GM12872 (cell line): ENCODE measurements at regions not wholly inside any gene's neighbourhood (a gene's known extent, or its start where the extent isn't known, plus 50 kb on each side); places are given as distances from the start of the nearest gene placed in this dataset.

Experiments used
- CTCF ChIP-seq: IDR thresholded peaks from 3 replicates; pipeline ENCODE4 v1.5.1; 2011; ENCODE audit warnings: low read depth, mild to moderate bottlenecking, low read length, moderate library complexity; ENCODE audit not compliant: insufficient read depth

DNA sequence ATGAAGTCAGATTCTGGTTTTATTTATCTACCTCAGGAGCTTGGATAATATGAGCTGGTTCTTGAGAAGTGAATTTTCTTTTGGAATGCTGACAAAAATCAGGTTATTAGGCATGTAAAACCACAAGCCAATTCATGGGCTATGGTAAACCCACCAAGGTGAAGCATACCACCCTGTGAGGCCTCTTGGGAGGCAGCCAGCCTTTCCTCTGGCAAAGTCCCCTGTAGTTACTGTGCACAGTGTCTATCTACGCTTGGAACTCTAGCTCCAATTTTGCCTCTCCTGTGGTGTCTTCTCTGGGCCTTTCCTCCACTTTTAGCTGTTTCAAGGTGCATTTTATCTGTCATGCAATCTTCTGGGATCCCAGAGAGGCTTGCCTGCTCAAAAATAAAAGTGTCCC is 242.7 kb upstream of the ZSWIM2 start:
- TF ChIP-seq CTCF: no peak

GRCh38 chr2:187084524-187084923 is 235.6 kb upstream of the ZSWIM2 start:
- no peak for TF ChIP-seq CTCF

DNA sequence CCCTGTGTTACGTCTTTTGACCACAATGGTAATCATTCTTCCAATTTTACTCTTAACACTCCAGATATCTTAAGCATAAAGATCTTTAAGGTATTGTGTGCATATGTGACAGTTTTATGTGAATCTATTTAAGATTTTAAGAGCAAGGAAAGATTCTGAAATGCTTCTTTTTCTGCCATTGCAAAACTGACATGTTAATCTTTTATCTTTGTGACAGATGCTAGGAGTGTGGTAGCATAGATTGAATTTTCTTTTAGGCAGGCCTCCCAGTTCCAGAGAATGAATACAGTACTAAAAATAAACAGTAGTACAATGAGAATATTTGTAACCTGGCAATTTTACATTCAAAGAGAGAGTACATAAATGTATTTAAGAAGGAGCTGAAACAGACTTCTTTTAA is 232.5 kb upstream of the ZSWIM2 start:
- no peak for TF ChIP-seq CTCF

DNA sequence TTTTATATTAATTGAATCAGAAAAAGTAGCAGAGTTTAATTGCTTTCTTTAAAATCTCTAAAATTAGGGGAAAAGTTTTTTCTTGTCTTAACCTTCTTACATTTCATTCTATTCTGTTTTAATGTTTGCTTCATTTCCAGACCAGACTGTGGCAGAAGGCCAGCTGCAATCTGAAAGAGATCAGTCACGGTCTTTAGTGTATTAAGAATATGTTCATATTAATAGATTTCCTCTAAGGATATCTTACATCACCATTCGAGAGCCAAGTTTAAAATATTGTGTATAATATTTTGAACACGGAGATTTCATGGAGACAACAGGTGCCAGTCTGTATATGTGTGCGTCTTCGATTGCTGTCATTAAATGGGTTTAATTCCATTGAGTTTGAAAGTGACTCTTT is 230.9 kb upstream of the ZSWIM2 start:
- TF ChIP-seq CTCF: no peak

- TF ChIP-seq CTCF: no peak
These were observed 229.3 kb upstream of the ZSWIM2 start for GRCh38 chr2:187078297-187078696.

DNA sequence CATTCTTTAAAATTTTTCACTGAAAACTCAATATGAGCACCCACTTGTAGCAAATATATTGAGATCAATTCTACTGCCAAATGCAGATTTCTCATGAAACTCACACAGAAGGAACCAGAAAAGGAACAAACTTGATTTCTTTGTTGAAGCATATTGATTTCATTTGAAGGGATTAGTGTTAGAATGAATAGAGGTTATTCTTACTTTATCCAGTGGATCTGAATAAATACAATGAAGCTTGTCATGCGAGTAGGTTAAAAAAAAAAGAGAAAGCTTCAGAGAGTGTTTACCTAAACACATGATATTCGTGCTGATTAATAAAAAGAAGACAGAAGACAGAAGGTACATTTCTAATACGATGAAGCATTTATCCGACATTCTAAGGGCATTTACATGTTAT is 226.7 kb upstream of the ZSWIM2 start:
- no peak for TF ChIP-seq CTCF

- TF ChIP-seq CTCF: no peak
These were observed 226.2 kb upstream of the ZSWIM2 start for GRCh38 chr2:187075199-187075635.

DNA sequence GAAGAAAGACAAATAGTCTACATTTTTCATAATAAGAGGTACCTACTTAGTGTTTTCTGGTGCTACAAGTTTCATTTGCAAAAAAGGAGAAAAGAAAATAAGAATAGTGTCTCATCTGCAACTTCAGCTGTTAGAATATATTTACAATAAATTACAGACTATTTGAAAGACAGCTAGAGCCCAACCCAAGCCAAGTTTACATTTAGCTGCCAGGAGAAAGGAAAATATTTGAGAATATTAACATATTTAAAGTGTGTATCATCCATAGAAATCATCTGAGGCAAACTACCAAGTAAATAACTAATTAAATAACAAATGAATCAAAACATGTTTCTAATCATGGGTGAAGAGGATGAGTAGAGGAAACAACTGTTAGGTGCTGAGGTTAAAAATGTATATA is 209.2 kb upstream of the ZSWIM2 start:
- no peak for TF ChIP-seq CTCF
